Non-pigmented ciliary epithelial cell (primary cell): ENCODE measurements at regions not wholly inside any gene's neighbourhood (a gene's known extent, or its start where the extent isn't known, plus 50 kb on each side); places are given as distances from the start of the nearest gene placed in this dataset.

ENCODE experiments used
- DNase-seq: peaks from one replicate; pipeline ENCODE4 v3.0.0-alpha.2; 2010; ENCODE audit warnings: low read depth

GRCh38 chr13:107329991-107330390, 762.1 kb upstream of the ARGLU1 start:
- no peak for DNase-seq

GRCh38 chr13:107324416-107325204, 756.7 kb upstream of the ARGLU1 start:
- no peak for DNase-seq

- no peak for DNase-seq
Observed at GRCh38 chr13:107322228-107322627, 754.3 kb upstream of the ARGLU1 start.

GRCh38 chr13:107305178-107305577, 737.2 kb upstream of the ARGLU1 start:
- no peak for DNase-seq

- DNase-seq = no peak
Observed at GRCh38 chr13:107301724-107302374, 733.9 kb upstream of the ARGLU1 start.

GRCh38 chr13:107299717-107300116, 731.8 kb upstream of the ARGLU1 start:
- DNase-seq = no peak

- DNase-seq = no peak
Observed at GRCh38 chr13:107296804-107297203, 728.9 kb upstream of the ARGLU1 start.

GRCh38 chr13:107295416-107296140, 727.6 kb upstream of the ARGLU1 start:
- no peak for DNase-seq

GRCh38 chr13:107293924-107294323, 726.0 kb upstream of the ARGLU1 start:
- no peak for DNase-seq

- DNase-seq = no peak
Observed at GRCh38 chr13:107291875-107292274, 723.9 kb upstream of the ARGLU1 start.

- no peak for DNase-seq
Observed at GRCh38 chr13:107289540-107289939, 721.6 kb upstream of the ARGLU1 start.

GRCh38 chr13:107284173-107284572, 716.2 kb upstream of the ARGLU1 start:
- DNase-seq = no peak

GRCh38 chr13:107277911-107278310, 710.0 kb upstream of the ARGLU1 start:
- DNase-seq = no peak

GRCh38 chr13:107276936-107277335, 709.0 kb upstream of the ARGLU1 start:
- no peak for DNase-seq

- DNase-seq = no peak
Observed at GRCh38 chr13:107275945-107276614, 708.1 kb upstream of the ARGLU1 start.

GRCh38 chr13:107275312-107275711, 707.4 kb upstream of the ARGLU1 start:
- DNase-seq = no peak

GRCh38 chr13:107271227-107271626, 703.3 kb upstream of the ARGLU1 start:
- no peak for DNase-seq

- DNase-seq = no peak
Observed at GRCh38 chr13:107266657-107267056, 698.7 kb upstream of the ARGLU1 start.

- no peak for DNase-seq
Observed at GRCh38 chr13:107258599-107259187, 690.8 kb upstream of the ARGLU1 start.

- DNase-seq = no peak
Observed at GRCh38 chr13:107254392-107254791, 686.5 kb upstream of the ARGLU1 start.

- no peak for DNase-seq
Observed at GRCh38 chr13:107252428-107252827, 684.5 kb upstream of the ARGLU1 start.

- DNase-seq = no peak
Observed at GRCh38 chr13:107252021-107252420, 684.1 kb upstream of the ARGLU1 start.
